ENCODE measurements at regions not wholly inside any gene's neighbourhood (a gene's known extent, or its start where the extent isn't known, plus 50 kb on each side); places are given as distances from the start of the nearest gene placed in this dataset.
A peak's percentile ranks its signal among the peaks of the same experiment; 100 is the strongest.

DNA sequence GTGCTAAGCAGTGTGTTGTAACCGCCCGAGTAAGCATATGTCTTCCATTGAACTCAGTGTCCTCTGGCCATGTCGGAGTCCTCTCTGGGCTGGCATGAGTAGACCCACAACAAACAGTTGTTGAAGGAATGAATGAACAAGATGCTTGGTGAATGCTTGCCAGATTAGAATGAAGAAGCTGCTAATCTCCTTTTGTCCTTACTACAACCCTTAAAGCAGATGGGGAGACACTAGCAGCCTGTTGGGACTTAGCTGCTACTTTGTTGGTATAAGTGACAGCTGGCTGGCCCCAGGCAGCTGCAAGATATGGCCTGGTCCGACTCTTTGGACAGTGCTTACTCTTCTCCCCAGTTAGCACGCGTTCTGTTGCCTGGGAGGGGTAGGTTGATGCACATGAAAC is 370.1 kb downstream of the RPS24 start:
- H3K9me3 Mint-ChIP-seq, result no peaks in the 10 kb centered on the region
- no CpG with 5 or more reads among the region's 6 CpGs for WGBS (ENCODE audit: insufficient coverage)
- H3K9me3 ChIP-seq, result no peaks in the 10 kb centered on the region
- no peak overlapping the region for H3K27ac Mint-ChIP-seq
- H3K27ac ChIP-seq (ENCODE audit: low read length), result no peak overlapping the region
- ATAC-seq (replicated peaks in 1 of 4), result no peak
- H3K4me3 ChIP-seq (ENCODE audit: control insufficient read depth in 1 of 2, extremely low read depth in 1 of 2, low read length in 1 of 2), result no peak overlapping the region
- peaks cover 0 to 44% of the 10 kb centered on the region in 2 experiments for H3K27me3 ChIP-seq (replicated peaks in 1 of 2; ENCODE audit: control insufficient read depth in 2 of 2, extremely low read depth in 1 of 2, insufficient read depth in 2 of 2, low read length in 1 of 2)
- no peak overlapping the region for H3K4me3 Mint-ChIP-seq
- H3K36me3 ChIP-seq (ENCODE audit: control insufficient read depth in 2 of 2, extremely low read depth in 1 of 2, insufficient read depth in 1 of 2, low read length in 1 of 2), result no peaks in the 10 kb centered on the region
- H3K4me1 Mint-ChIP-seq, result peaks cover 9 to 12% (median 10%) of the 10 kb centered on the region in 3 donors
- H3K36me3 Mint-ChIP-seq, result no peaks in the 10 kb centered on the region
- peaks cover 8 to 29% of the 10 kb centered on the region in 2 donors for H3K27me3 Mint-ChIP-seq
- DNase-seq, result peak in 1 of 35 experiments; percentile 2
- POLR2A ChIA-PET, result no interaction called here
- peaks cover 0 to 15% of the 10 kb centered on the region in 2 experiments for H3K4me1 ChIP-seq (ENCODE audit: control insufficient read depth in 1 of 2, extremely low read depth in 1 of 2, insufficient read depth in 2 of 2, low read length in 2 of 2)
- CTCF ChIA-PET, result no interaction called here

DNA sequence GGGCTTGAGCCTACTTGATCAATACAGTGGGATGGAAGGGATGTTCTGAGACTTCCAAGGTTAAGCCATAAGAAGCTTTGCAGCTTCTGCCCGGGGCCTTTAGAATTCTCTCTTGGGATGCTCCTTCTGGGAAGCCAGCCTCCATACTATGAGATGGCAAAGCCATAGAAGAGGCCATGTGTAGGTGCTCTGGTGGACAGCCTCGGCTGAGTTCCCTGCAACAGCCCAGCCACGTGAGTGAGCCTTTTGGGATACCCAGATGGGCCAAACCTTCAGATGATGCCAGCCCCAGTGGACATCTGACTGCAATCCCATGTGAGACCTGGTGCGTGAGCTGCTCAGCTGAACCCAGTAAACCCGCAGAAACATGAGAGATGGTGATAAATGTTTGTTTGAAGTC is 370.6 kb downstream of the RPS24 start:
- ChIA-PET CTCF (no interaction called here), POLR2A (no interaction called here)
- no peaks in the 10 kb centered on the region for H3K36me3 Mint-ChIP-seq
- DNase-seq, result peak in 1 of 35 experiments; percentile 10
- H3K27ac Mint-ChIP-seq, result no peak overlapping the region
- no peaks in the 10 kb centered on the region for H3K36me3 ChIP-seq (ENCODE audit: control insufficient read depth in 2 of 2, extremely low read depth in 1 of 2, insufficient read depth in 1 of 2, low read length in 1 of 2)
- peaks cover 9 to 12% (median 10%) of the 10 kb centered on the region in 3 donors for H3K4me1 Mint-ChIP-seq
- no peak overlapping the region for H3K4me3 ChIP-seq (ENCODE audit: control insufficient read depth in 1 of 2, extremely low read depth in 1 of 2, low read length in 1 of 2)
- no peaks in the 10 kb centered on the region for H3K9me3 ChIP-seq
- no peak for ATAC-seq (replicated peaks in 1 of 4)
- H3K27me3 ChIP-seq (replicated peaks in 1 of 2; ENCODE audit: control insufficient read depth in 2 of 2, extremely low read depth in 1 of 2, insufficient read depth in 2 of 2, low read length in 1 of 2), result peaks cover 0 to 49% of the 10 kb centered on the region in 2 experiments
- no peak overlapping the region for H3K27ac ChIP-seq (ENCODE audit: low read length)
- no peak overlapping the region for H3K4me3 Mint-ChIP-seq
- H3K4me1 ChIP-seq (ENCODE audit: control insufficient read depth in 1 of 2, extremely low read depth in 1 of 2, insufficient read depth in 2 of 2, low read length in 2 of 2), result peaks cover 0 to 15% of the 10 kb centered on the region in 2 experiments
- H3K27me3 Mint-ChIP-seq, result peaks cover 8 to 29% of the 10 kb centered on the region in 2 donors
- WGBS (ENCODE audit: insufficient coverage), result 82% methylated on average over 4 of the region's 5 CpGs
- H3K9me3 Mint-ChIP-seq, result no peaks in the 10 kb centered on the region

DNA sequence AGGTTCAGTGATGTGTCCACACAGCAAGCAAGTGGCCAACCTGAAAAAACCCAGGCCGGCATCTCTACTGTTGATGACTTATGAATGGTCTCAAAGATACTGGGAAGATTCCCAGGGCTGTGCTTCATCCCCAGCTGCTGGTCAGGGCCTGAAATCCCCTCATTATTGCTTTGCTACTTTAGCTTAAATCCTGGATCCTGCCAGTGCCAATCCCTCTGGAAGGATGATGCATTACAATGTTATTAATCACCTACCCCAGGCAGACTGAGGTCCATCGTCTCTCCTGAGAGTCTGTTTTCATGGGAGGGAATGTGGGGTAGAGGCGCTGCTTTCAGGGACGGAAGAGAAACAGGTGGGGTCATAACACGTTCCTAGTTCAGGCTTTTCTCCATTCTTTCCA is 371.6 kb downstream of the RPS24 start:
- ChIA-PET POLR2A (no interaction called here), CTCF (no interaction called here)
- no peaks in the 10 kb centered on the region for H3K36me3 ChIP-seq (ENCODE audit: control insufficient read depth in 2 of 2, extremely low read depth in 1 of 2, insufficient read depth in 1 of 2, low read length in 1 of 2)
- no peak overlapping the region for H3K27ac ChIP-seq (ENCODE audit: low read length)
- no peaks in the 10 kb centered on the region for H3K9me3 Mint-ChIP-seq
- WGBS (ENCODE audit: insufficient coverage), result no CpG with 5 or more reads among the region's 5 CpGs
- no peak overlapping the region for H3K27ac Mint-ChIP-seq
- peaks cover 8 to 32% of the 10 kb centered on the region in 2 donors for H3K27me3 Mint-ChIP-seq
- DNase-seq (peak in 1 of 35 experiments; percentile 3), ATAC-seq (replicated peaks in 1 of 4) (no peak)
- H3K4me1 Mint-ChIP-seq, result peaks cover 9 to 12% (median 10%) of the 10 kb centered on the region in 3 donors
- no peaks in the 10 kb centered on the region for H3K9me3 ChIP-seq
- no peaks in the 10 kb centered on the region for H3K36me3 Mint-ChIP-seq
- peak overlapping the region in 1 of 3 donors; percentile 32 for H3K4me3 Mint-ChIP-seq
- H3K4me1 ChIP-seq (ENCODE audit: control insufficient read depth in 1 of 2, extremely low read depth in 1 of 2, insufficient read depth in 2 of 2, low read length in 2 of 2), result peaks cover 0 to 15% of the 10 kb centered on the region in 2 experiments
- no peak overlapping the region for H3K4me3 ChIP-seq (ENCODE audit: control insufficient read depth in 1 of 2, extremely low read depth in 1 of 2, low read length in 1 of 2)
- H3K27me3 ChIP-seq (replicated peaks in 1 of 2; ENCODE audit: control insufficient read depth in 2 of 2, extremely low read depth in 1 of 2, insufficient read depth in 2 of 2, low read length in 1 of 2), result peaks cover 0 to 59% of the 10 kb centered on the region in 2 experiments

DNA sequence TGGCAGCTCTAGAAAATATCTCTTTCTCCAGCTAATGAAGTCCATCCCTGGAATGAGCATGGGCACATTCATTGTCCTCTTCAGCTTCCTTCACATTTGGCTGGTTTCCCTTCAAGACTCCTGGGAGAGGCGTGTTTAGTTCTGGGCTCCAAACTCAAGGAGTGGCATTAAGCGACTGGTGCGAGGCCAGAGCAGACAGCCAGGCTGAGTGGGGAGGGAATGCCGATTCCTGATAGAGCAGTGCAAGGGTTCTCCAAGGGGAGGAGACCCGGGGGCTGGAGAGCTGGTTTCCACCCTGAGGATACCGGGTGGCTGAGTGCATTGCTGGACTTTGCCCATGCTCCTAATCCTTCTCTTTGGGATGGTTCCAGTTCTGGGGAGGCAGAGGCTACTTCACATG is 372.1 kb downstream of the RPS24 start:
- ChIA-PET CTCF (no interaction called here), POLR2A (no interaction called here)
- H3K4me1 ChIP-seq (ENCODE audit: control insufficient read depth in 1 of 2, extremely low read depth in 1 of 2, insufficient read depth in 2 of 2, low read length in 2 of 2), result peaks cover 0 to 15% of the 10 kb centered on the region in 2 experiments
- H3K27me3 ChIP-seq (replicated peaks in 1 of 2; ENCODE audit: control insufficient read depth in 2 of 2, extremely low read depth in 1 of 2, insufficient read depth in 2 of 2, low read length in 1 of 2), result peaks cover 0 to 59% of the 10 kb centered on the region in 2 experiments
- no peaks in the 10 kb centered on the region for H3K36me3 ChIP-seq (ENCODE audit: control insufficient read depth in 2 of 2, extremely low read depth in 1 of 2, insufficient read depth in 1 of 2, low read length in 1 of 2)
- H3K27ac ChIP-seq (ENCODE audit: low read length), result no peak overlapping the region
- no peaks in the 10 kb centered on the region for H3K36me3 Mint-ChIP-seq
- ATAC-seq (replicated peaks in 1 of 4), result no peak
- H3K27me3 Mint-ChIP-seq, result peaks cover 8 to 32% of the 10 kb centered on the region in 2 donors
- H3K9me3 ChIP-seq, result no peaks in the 10 kb centered on the region
- H3K4me1 Mint-ChIP-seq, result peaks cover 9 to 12% (median 10%) of the 10 kb centered on the region in 3 donors
- H3K27ac Mint-ChIP-seq, result no peak overlapping the region
- WGBS (ENCODE audit: insufficient coverage), result 88% methylated on average over 6 of the region's 6 CpGs
- H3K9me3 Mint-ChIP-seq, result no peaks in the 10 kb centered on the region
- H3K4me3 ChIP-seq (ENCODE audit: control insufficient read depth in 1 of 2, extremely low read depth in 1 of 2, low read length in 1 of 2), result no peak overlapping the region
- no peak for DNase-seq
- H3K4me3 Mint-ChIP-seq, result peak overlapping the region in 1 of 3 donors; percentile 32

DNA sequence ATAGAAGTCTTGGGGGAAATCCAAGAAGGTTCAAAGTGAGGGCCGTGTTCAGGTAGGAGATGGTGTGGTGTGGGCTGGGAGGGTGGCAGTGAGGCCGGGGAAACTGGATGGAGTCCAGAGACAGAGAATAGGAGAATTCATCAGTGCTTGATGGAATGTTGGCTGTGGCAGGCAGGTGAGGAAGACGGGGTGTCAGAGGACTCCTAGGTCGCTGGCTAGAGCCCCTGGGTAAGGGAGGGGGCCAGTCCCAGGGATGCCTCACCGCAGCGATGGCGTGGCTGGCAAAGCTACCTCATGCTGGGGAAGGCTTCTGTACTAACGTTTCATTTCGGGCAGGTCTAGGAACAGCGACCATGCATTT is 373.0 kb downstream of the RPS24 start:
- WGBS (ENCODE audit: insufficient coverage), result 30% methylated on average over 10 of the region's 10 CpGs
- no peak overlapping the region for H3K27ac ChIP-seq (ENCODE audit: low read length)
- peaks cover 0 to 15% of the 10 kb centered on the region in 2 experiments for H3K4me1 ChIP-seq (ENCODE audit: control insufficient read depth in 1 of 2, extremely low read depth in 1 of 2, insufficient read depth in 2 of 2, low read length in 2 of 2)
- H3K4me3 ChIP-seq (ENCODE audit: control insufficient read depth in 1 of 2, extremely low read depth in 1 of 2, low read length in 1 of 2), result peak overlapping the region; percentile 30 to 33
- H3K27me3 ChIP-seq (replicated peaks in 1 of 2; ENCODE audit: control insufficient read depth in 2 of 2, extremely low read depth in 1 of 2, insufficient read depth in 2 of 2, low read length in 1 of 2), result peaks cover 0 to 58% of the 10 kb centered on the region in 2 experiments
- no peaks in the 10 kb centered on the region for H3K36me3 ChIP-seq (ENCODE audit: control insufficient read depth in 2 of 2, extremely low read depth in 1 of 2, insufficient read depth in 1 of 2, low read length in 1 of 2)
- ChIA-PET POLR2A (no interaction called here), CTCF (no interaction called here)
- peak in 3 of 4 experiments; percentile 12 to 46 (median 24) for ATAC-seq (replicated peaks in 1 of 4)
- no peak for DNase-seq
- H3K4me1 Mint-ChIP-seq, result peaks cover 9 to 12% (median 10%) of the 10 kb centered on the region in 3 donors
- H3K27ac Mint-ChIP-seq, result no peak overlapping the region
- H3K4me3 Mint-ChIP-seq, result peak overlapping the region; percentile 57 to 79 (median 73)
- H3K27me3 Mint-ChIP-seq, result peaks cover 8 to 32% of the 10 kb centered on the region in 2 donors
- no peaks in the 10 kb centered on the region for H3K9me3 Mint-ChIP-seq
- no peaks in the 10 kb centered on the region for H3K36me3 Mint-ChIP-seq
- H3K9me3 ChIP-seq, result no peaks in the 10 kb centered on the region

DNA sequence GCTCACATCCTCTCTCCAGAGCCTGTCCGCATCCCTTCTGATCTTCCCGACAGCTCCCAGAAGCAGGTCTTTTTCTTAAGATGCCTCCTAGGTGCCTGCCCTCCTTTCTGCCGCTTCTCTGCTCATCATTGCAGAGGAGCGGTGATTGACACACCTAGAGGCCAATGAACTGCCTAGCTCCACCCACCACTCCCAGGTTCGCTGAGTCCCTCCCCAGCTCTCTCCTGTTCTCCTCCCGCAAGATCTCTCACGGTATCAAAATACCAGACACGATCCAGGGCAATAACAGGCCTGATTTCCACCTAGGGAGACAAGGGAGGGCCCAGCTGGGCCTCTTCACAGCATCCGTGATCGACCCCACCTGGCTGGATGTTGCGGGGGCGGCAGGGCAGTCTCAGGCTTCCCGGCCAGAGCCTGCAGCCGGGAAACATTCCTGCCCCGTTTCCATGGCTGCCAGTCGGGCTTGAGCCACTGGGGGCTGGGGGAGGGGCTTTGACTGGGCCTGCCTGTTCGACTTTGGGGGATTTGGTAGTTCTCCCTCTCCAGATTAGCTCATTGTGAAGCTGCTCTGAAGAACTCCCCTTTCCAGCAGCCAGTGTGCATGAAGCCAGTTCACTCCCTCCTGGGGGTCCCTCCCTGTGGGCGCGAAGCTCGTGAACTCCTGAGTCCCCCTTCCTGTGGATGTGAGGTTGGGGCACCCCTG is 373.5 kb downstream of the RPS24 start:
- Histone ChIP-seq H3K27me3 (replicated peaks in 1 of 2; ENCODE audit: control insufficient read depth in 2 of 2, extremely low read depth in 1 of 2, insufficient read depth in 2 of 2, low read length in 1 of 2) (peaks cover 0 to 53% of the 10 kb centered on the region in 2 experiments), H3K27ac (ENCODE audit: low read length) (no peak overlapping the region), H3K4me3 (ENCODE audit: control insufficient read depth in 1 of 2, extremely low read depth in 1 of 2, low read length in 1 of 2) (peak overlapping the region; percentile 30 to 33), H3K9me3 (no peaks in the 10 kb centered on the region), H3K36me3 (ENCODE audit: control insufficient read depth in 2 of 2, extremely low read depth in 1 of 2, insufficient read depth in 1 of 2, low read length in 1 of 2) (no peaks in the 10 kb centered on the region), H3K4me1 (ENCODE audit: control insufficient read depth in 1 of 2, extremely low read depth in 1 of 2, insufficient read depth in 2 of 2, low read length in 2 of 2) (peaks cover 0 to 15% of the 10 kb centered on the region in 2 experiments)
- Mint-ChIP-seq H3K4me1 (peaks cover 9 to 12% (median 10%) of the 10 kb centered on the region in 3 donors), H3K4me3 (peak overlapping the region; percentile 57 to 79 (median 73)), H3K9me3 (no peaks in the 10 kb centered on the region), H3K36me3 (no peaks in the 10 kb centered on the region), H3K27ac (no peak overlapping the region), H3K27me3 (peaks cover 8 to 32% of the 10 kb centered on the region in 2 donors)
- peak; percentile 63 to 97 (median 69) for ATAC-seq (replicated peaks in 1 of 4)
- ChIA-PET CTCF (no interaction called here), POLR2A (no interaction called here)
- 13% methylated on average over 15 of the region's 20 CpGs for WGBS (ENCODE audit: insufficient coverage)
- DNase-seq, result peak in 34 of 35 experiments; percentile 2 to 73 (median 46)

All from T-cell (primary cell).